Parathyroid adenoma (tissue), 2 donors: ENCODE measurements at regions not wholly inside any gene's neighbourhood (a gene's known extent, or its start where the extent isn't known, plus 50 kb on each side); places are given as distances from the start of the nearest gene placed in this dataset.

Experiments
- H2AFZ ChIP-seq: fragments of 300-600 bp; sonication (generic); one replicate; pipeline ENCODE4 v1.7.0; 2017; ENCODE audit warnings: antibody characterized with exemption, mild to moderate bottlenecking
- H3K27ac ChIP-seq: fragments of 300-600 bp; sonication (generic); one replicate; pipeline ENCODE4 v1.7.0; 2017
- H3K27me3 ChIP-seq: fragments of 300-600 bp; sonication (generic); one replicate; pipeline ENCODE4 v1.7.0; 2017; ENCODE audit warnings: low read length; ENCODE audit not compliant: control insufficient read depth, insufficient read depth
- H3K36me3 ChIP-seq: fragments of 300-600 bp; sonication (generic); one replicate; pipeline ENCODE4 v1.7.0; 2017; ENCODE audit warnings: low read length; ENCODE audit not compliant: control insufficient read depth, insufficient read depth
- H3K4me1 ChIP-seq: fragments of 300-600 bp; sonication (generic); one replicate; pipeline ENCODE4 v1.7.0; 2017; ENCODE audit warnings: control low read depth
- H3K4me2 ChIP-seq: fragments of 300-600 bp; sonication (generic); one replicate; pipeline ENCODE4 v1.7.0; 2017; ENCODE audit warnings: low read length
- H3K4me3 ChIP-seq: fragments of 300-600 bp; sonication (generic); one replicate; pipeline ENCODE4 v1.7.0; 2017; ENCODE audit warnings: low read depth, low read length
- H3K79me2 ChIP-seq: fragments of 300-600 bp; sonication (generic); one replicate; pipeline ENCODE4 v1.7.0; 2017; ENCODE audit warnings: control low read depth
- H3K9ac ChIP-seq: fragments of 300-600 bp; sonication (generic); one replicate; pipeline ENCODE4 v1.7.0; 2017; ENCODE audit warnings: mild to moderate bottlenecking
- H3K9me3 ChIP-seq: fragments of 300-600 bp; sonication (generic); one replicate; pipeline ENCODE4 v1.7.0; 2017; ENCODE audit warnings: low read length; ENCODE audit not compliant: control insufficient read depth
- CTCF ChIP-seq: fragments of 300-600 bp; sonication (generic); IDR thresholded peaks from one replicate; pipeline ENCODE4 v1.7.0; 2017; ENCODE audit warnings: antibody characterized with exemption, mild to moderate bottlenecking
- donor health status: primary hyperparathyroidism.

- TF ChIP-seq CTCF, result no peak
- no peak overlapping the region for H2AFZ ChIP-seq
- H3K4me3 ChIP-seq, result no peak overlapping the region
- no peak overlapping the region for H3K4me2 ChIP-seq
- H3K36me3 ChIP-seq, result no peaks in the 10 kb centered on the region
- H3K9ac ChIP-seq, result no peak overlapping the region
- H3K9me3 ChIP-seq, result no peaks in the 10 kb centered on the region
- no peaks in the 10 kb centered on the region for H3K27me3 ChIP-seq
- peaks cover 9% of the 10 kb centered on the region for H3K4me1 ChIP-seq
- no peak overlapping the region for H3K27ac ChIP-seq
- no peaks in the 10 kb centered on the region for H3K79me2 ChIP-seq
Observed at GRCh38 chr21:43289442-43289841, 120.6 kb downstream of the CRYAA start.

DNA sequence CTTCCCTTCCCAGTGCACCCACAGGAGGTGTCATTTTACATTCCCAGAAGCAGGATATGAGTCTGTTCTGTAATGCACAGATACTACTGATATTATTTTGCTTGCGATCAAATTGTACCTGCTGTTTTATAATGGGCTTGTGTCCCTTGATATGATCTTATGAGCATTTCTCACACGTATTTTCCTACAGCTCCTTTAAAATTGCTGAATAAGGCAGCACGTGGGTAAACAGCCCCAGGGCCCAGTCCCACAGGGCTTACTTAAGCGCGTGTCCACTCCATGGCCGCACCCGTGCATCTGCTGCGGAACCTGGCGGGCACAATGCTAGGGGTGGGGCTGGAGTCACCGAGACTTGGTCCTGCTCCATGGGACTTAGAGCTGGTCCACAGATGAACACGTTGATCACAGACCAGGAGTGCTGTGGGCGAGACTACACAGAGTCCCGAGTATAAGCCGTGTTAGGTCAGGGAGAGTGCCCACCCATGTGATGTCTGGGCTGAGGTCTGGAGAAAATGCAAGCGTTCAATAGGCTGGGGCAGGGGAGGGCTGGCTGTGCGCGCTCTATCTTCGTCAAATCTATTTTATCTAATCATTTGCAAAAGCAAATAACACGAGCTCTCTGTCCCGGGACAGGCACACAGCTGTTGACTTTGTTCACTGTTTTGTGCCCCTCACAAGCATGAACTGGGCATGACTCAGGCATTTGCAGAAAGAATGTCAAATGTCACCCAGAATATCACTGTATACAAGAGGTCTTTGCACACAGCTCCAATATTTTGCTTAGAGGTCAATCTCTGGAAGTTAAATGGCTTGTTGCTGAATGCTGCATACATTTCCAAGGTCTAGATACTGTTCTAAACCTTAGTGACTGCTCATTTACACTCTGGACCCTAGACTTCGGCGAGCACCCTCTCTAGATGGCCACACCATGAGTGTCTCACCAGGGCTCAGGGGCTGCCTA, 119.3 kb downstream of the CRYAA start:
- no peaks in the 10 kb centered on the region for H3K79me2 ChIP-seq

GRCh38 chr21:43287111-43287760, 118.4 kb downstream of the CRYAA start:
- Histone ChIP-seq H3K4me3 (no peak overlapping the region), H3K27me3 (no peaks in the 10 kb centered on the region), H3K27ac (peak overlapping the region; percentile 57), H3K9ac (no peak overlapping the region), H3K9me3 (no peaks in the 10 kb centered on the region), H3K79me2 (no peaks in the 10 kb centered on the region), H2AFZ (no peak overlapping the region), H3K4me1 (peaks cover 9% of the 10 kb centered on the region), H3K4me2 (peak overlapping the region; percentile 9), H3K36me3 (no peaks in the 10 kb centered on the region)
- TF ChIP-seq CTCF, result no peak

More for the DNA sequence above, 119.3 kb downstream of the CRYAA start:
- Histone ChIP-seq H3K27me3 (no peaks in the 10 kb centered on the region), H3K9ac (no peak overlapping the region), H3K4me3 (no peak overlapping the region), H3K4me2 (peak overlapping the region; percentile 9), H3K4me1 (peaks cover 9% of the 10 kb centered on the region), H3K9me3 (no peaks in the 10 kb centered on the region), H2AFZ (peak overlapping the region; percentile 53), H3K27ac (peak overlapping the region; percentile 57), H3K36me3 (no peaks in the 10 kb centered on the region)
- no peak for TF ChIP-seq CTCF

DNA sequence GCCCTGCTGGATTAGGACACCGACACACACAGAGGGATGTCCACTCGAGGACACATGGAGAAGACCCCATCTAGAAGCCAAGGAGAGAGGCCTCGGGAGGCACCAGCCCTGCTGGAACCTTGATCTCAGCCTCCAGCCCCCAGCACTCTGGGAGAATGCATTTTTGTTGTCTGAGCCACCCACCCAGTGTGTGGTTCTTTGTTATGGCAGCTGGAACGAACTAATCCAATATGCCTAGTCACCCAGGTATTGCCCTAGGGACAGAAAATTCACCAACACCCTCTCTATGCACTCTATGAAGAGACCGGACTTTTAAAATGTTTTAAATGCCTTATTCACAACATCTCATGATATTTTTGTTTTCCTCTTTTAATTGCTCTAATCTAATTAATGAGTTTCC, 117.4 kb downstream of the CRYAA start:
- H3K4me1 ChIP-seq, result peaks cover 9% of the 10 kb centered on the region
- H3K4me2 ChIP-seq, result no peak overlapping the region
- H3K27ac ChIP-seq, result no peak overlapping the region
- no peak overlapping the region for H2AFZ ChIP-seq
- no peaks in the 10 kb centered on the region for H3K27me3 ChIP-seq
- no peaks in the 10 kb centered on the region for H3K79me2 ChIP-seq
- H3K4me3 ChIP-seq, result no peak overlapping the region
- H3K9ac ChIP-seq, result no peak overlapping the region
- H3K36me3 ChIP-seq, result no peaks in the 10 kb centered on the region
- no peaks in the 10 kb centered on the region for H3K9me3 ChIP-seq
- no peak for TF ChIP-seq CTCF
